ENCODE measurements at regions not wholly inside any gene's neighbourhood (a gene's known extent, or its start where the extent isn't known, plus 50 kb on each side); places are given as distances from the start of the nearest gene placed in this dataset.

GRCh38 chr5:145345511-145346287, 489.4 kb downstream of the PRELID2 start:
- no peak for DNase-seq

GRCh38 chr5:145341842-145342241, 493.3 kb downstream of the PRELID2 start:
- no peak for DNase-seq

GRCh38 chr5:145340099-145340498, 495.0 kb downstream of the PRELID2 start:
- DNase-seq, result no peak

- DNase-seq, result no peak
Measured at GRCh38 chr5:145324767-145325479, 510.2 kb downstream of the PRELID2 start.

- DNase-seq, result no peak
Measured at GRCh38 chr5:145324101-145324500, 511.0 kb downstream of the PRELID2 start.

GRCh38 chr5:145316282-145316681, 518.9 kb downstream of the PRELID2 start:
- DNase-seq, result no peak

GRCh38 chr5:145307866-145308382, 527.2 kb downstream of the PRELID2 start:
- no peak for DNase-seq

- no peak for DNase-seq
Measured at GRCh38 chr5:145295236-145295835, 539.8 kb downstream of the PRELID2 start.

- no peak for DNase-seq
Measured at GRCh38 chr5:145294331-145294730, 540.8 kb downstream of the PRELID2 start.

- DNase-seq, result no peak
Measured at GRCh38 chr5:145293716-145294115, 541.4 kb downstream of the PRELID2 start.

- no peak for DNase-seq
Measured at GRCh38 chr5:145292278-145292677, 542.9 kb downstream of the PRELID2 start.

- no peak for DNase-seq
Measured at GRCh38 chr5:145283141-145283810, 551.9 kb downstream of the PRELID2 start.

- no peak for DNase-seq
Measured at GRCh38 chr5:145280806-145281205, 554.3 kb downstream of the PRELID2 start.

GRCh38 chr5:145280214-145280613, 554.9 kb downstream of the PRELID2 start:
- no peak for DNase-seq

GRCh38 chr5:145260670-145261069, 574.5 kb downstream of the PRELID2 start:
- no peak for DNase-seq

GRCh38 chr5:145247745-145248040, 587.4 kb downstream of the PRELID2 start:
- no peak for DNase-seq

- no peak for DNase-seq
Measured at GRCh38 chr5:145246961-145247744, 588.0 kb downstream of the PRELID2 start.

- DNase-seq, result no peak
Measured at GRCh38 chr5:145246379-145246778, 588.8 kb downstream of the PRELID2 start.

GRCh38 chr5:145245354-145245753, 589.8 kb downstream of the PRELID2 start:
- DNase-seq, result no peak

GRCh38 chr5:145244788-145245187, 590.4 kb downstream of the PRELID2 start:
- no peak for DNase-seq

GRCh38 chr5:145244251-145244650, 590.9 kb downstream of the PRELID2 start:
- no peak for DNase-seq

GRCh38 chr5:145243016-145243415, 592.1 kb downstream of the PRELID2 start:
- no peak for DNase-seq

- no peak for DNase-seq
Measured at GRCh38 chr5:145242551-145242950, 592.6 kb downstream of the PRELID2 start.

All from NCI-H524 treated with DMSO at 0.1 percent for 48 hours (cell line).